Ishikawa (cell line): ENCODE measurements at regions not wholly inside any gene's neighbourhood (a gene's known extent, or its start where the extent isn't known, plus 50 kb on each side); places are given as distances from the start of the nearest gene placed in this dataset.

ENCODE experiments used
- CEBPB ChIP-seq: IDR thresholded peaks from 2 replicates; pipeline ENCODE4 v1.6.1; 2012
- CREB1 ChIP-seq: IDR thresholded peaks from 2 replicates; pipeline ENCODE4 v1.6.1; 2012; ENCODE audit warnings: low read depth
- EGR1 ChIP-seq: IDR thresholded peaks from 2 replicates; pipeline ENCODE4 v1.6.1; 2012
- EP300 ChIP-seq: IDR thresholded peaks from 2 replicates; pipeline ENCODE4 v1.6.1; 2012; ENCODE audit warnings: borderline replicate concordance
- FOXM1 ChIP-seq: IDR thresholded peaks from 2 replicates; pipeline ENCODE4 v1.6.1; 2012; ENCODE audit warnings: low read depth, borderline replicate concordance
- NFIC ChIP-seq: IDR thresholded peaks from 2 replicates; pipeline ENCODE4 v1.6.1; 2012
- RAD21 ChIP-seq: IDR thresholded peaks from 2 replicates; pipeline ENCODE4 v1.6.1; 2012; ENCODE audit warnings: low read depth
- TAF1 ChIP-seq: IDR thresholded peaks from 2 replicates; pipeline ENCODE4 v1.6.1; 2012; ENCODE audit warnings: low read depth, mild to moderate bottlenecking
- TCF12 ChIP-seq: IDR thresholded peaks from 2 replicates; pipeline ENCODE4 v1.6.1; 2012; ENCODE audit warnings: low read depth
- TEAD4 ChIP-seq: IDR thresholded peaks from 2 replicates; pipeline ENCODE4 v1.6.1; 2012
- YY1 ChIP-seq: IDR thresholded peaks from 2 replicates; pipeline ENCODE4 v1.6.1; 2012; ENCODE audit warnings: low read depth
- ZBTB7A ChIP-seq: IDR thresholded peaks from 2 replicates; pipeline ENCODE4 v1.6.1; 2012; ENCODE audit warnings: low read depth
- TF ChIP-seq, protein P1 (sequence below): IDR thresholded peaks from 2 replicates; pipeline ENCODE4 v1.6.1; 2012
- TF ChIP-seq, protein P2 (sequence below): IDR thresholded peaks from 2 replicates; pipeline ENCODE4 v1.6.1; 2012
- TF ChIP-seq, protein P3 (sequence below): IDR thresholded peaks from 2 replicates; pipeline ENCODE4 v1.6.1; 2012; ENCODE audit warnings: low read depth, mild to moderate bottlenecking

DNA sequence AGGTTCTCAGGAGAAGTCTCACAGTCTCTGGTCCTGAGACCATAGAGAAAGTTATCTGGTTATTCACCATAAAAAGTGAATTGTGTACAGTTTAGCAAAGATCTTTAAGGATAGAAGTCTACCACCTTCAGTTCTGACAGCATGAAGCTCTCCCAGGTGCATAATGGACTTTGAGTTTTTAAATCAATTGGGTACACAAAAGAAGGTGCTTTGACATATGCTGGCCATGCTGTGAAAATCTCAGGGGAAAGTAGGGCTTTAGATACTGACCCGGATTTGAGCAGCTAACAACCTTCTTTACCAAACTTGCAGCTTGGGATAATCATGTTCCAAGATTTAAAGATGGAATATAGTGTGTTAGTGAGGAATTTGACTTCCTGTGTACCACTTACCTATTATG, 264.2 kb downstream of the ZSWIM6 start:
- TF ChIP-seq RAD21 = no peak
- no peak for TF ChIP-seq EP300
- no peak for TF ChIP-seq TAF1
- no peak for TF ChIP-seq FOXM1
- TF ChIP-seq CREB1 = no peak
- TF ChIP-seq TEAD4 = no peak
- no peak for TF ChIP-seq TCF12
- TF ChIP-seq YY1 = no peak
- TF ChIP-seq NFIC = no peak
- TF ChIP-seq, protein P1, sequence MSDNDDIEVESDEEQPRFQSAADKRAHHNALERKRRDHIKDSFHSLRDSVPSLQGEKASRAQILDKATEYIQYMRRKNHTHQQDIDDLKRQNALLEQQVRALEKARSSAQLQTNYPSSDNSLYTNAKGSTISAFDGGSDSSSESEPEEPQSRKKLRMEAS = no peak
- no peak for TF ChIP-seq ZBTB7A
- TF ChIP-seq, protein P2, sequence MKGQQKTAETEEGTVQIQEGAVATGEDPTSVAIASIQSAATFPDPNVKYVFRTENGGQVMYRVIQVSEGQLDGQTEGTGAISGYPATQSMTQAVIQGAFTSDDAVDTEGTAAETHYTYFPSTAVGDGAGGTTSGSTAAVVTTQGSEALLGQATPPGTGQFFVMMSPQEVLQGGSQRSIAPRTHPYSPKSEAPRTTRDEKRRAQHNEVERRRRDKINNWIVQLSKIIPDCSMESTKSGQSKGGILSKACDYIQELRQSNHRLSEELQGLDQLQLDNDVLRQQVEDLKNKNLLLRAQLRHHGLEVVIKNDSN = no peak

DNA sequence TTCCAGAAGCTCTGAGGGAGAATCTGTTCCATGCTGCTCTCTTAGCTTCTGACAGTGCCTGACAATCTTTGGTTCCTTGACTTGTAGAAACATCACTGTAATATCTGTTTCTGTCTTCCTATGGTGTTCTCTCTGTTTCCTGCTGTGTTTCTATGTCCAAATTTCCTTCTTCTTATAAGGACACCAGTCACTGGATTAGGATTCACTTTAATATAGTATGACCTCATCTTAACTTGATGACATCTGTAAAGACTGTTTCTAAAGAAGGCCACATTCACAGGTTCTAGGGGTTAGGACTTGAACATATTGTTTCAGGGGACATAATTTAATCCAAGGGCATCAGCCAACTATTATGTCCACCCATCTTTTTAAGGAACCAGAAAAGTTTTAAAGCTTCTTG, 265.6 kb downstream of the ZSWIM6 start:
- TF ChIP-seq CREB1 (no peak), TEAD4 (no peak), RAD21 (no peak), TAF1 (no peak), ZBTB7A (no peak), TCF12 (no peak), CEBPB (no peak), EP300 (no peak), FOXM1 (no peak), EGR1 (no peak), NFIC (no peak), YY1 (no peak)
- TF ChIP-seq, protein P1 = no peak
- TF ChIP-seq, protein P3, sequence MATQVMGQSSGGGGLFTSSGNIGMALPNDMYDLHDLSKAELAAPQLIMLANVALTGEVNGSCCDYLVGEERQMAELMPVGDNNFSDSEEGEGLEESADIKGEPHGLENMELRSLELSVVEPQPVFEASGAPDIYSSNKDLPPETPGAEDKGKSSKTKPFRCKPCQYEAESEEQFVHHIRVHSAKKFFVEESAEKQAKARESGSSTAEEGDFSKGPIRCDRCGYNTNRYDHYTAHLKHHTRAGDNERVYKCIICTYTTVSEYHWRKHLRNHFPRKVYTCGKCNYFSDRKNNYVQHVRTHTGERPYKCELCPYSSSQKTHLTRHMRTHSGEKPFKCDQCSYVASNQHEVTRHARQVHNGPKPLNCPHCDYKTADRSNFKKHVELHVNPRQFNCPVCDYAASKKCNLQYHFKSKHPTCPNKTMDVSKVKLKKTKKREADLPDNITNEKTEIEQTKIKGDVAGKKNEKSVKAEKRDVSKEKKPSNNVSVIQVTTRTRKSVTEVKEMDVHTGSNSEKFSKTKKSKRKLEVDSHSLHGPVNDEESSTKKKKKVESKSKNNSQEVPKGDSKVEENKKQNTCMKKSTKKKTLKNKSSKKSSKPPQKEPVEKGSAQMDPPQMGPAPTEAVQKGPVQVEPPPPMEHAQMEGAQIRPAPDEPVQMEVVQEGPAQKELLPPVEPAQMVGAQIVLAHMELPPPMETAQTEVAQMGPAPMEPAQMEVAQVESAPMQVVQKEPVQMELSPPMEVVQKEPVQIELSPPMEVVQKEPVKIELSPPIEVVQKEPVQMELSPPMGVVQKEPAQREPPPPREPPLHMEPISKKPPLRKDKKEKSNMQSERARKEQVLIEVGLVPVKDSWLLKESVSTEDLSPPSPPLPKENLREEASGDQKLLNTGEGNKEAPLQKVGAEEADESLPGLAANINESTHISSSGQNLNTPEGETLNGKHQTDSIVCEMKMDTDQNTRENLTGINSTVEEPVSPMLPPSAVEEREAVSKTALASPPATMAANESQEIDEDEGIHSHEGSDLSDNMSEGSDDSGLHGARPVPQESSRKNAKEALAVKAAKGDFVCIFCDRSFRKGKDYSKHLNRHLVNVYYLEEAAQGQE = no peak
- TF ChIP-seq, protein P2 = no peak

DNA sequence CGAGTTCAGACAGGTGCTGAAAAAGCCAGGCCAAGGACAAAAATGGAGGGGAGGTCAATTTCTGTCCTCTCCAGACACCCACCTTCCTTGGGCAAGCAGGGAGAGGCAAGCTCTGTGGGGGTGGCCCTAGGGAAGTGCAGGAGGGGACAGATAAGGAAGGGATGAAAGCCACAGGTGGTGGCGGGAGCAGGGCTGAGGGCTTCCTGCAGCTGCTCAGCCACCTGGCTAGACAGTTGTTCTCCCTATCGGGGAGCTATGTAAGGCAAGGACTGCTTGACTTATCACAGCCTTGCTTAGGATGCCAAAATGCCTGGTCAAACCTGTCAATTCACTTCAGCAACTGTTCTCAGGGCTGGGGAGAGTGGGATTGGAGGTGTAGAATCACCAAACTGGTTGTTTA, 266.1 kb downstream of the ZSWIM6 start:
- TF ChIP-seq, protein P2 = no peak
- TF ChIP-seq EGR1 (no peak), TAF1 (no peak), YY1 (no peak), NFIC (no peak), TEAD4 (no peak), CEBPB (no peak), RAD21 (no peak), FOXM1 (no peak), TCF12 (no peak)
- TF ChIP-seq, protein P3 = no peak
- TF ChIP-seq, protein P1 = no peak

DNA sequence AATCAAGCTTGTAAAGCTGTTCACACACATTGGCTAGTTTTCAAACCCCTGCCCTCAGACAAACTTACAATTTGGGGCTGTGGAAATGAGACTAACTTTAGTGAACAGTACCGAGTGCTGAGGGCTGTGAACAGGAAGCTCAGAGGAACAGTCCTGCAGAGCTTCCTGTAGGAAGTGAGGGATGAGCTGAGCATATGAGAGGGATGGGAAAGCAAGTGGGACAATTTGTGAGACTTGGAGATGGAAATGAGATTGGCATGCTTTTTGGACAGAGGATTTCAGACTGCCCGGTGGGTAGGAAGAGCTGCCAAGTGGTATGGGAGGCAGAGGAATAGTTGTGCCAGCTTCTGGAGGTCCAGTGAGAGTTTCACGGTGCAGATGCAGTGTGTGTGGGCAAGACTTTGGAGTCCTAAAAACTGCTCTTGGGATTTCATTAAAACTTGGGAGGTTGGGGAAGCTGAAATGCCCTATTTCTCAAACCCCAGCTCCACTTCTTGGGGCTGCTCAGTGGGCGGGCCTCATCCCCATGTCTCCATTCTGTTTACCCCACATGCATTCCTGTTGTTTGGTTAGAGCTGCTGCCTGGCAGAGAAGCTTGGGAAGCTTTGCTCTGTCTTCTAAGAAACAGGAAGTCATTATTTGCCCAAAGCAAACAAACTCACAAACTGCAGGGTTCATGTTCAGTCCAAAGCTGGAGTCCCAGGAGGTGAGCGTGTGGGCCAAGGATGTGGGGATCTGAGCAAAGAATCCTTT, 267.5 kb downstream of the ZSWIM6 start:
- TF ChIP-seq TEAD4 = no peak
- TF ChIP-seq TAF1 = no peak
- TF ChIP-seq YY1 = no peak
- TF ChIP-seq, protein P1 = no peak
- TF ChIP-seq, protein P3 = no peak
- TF ChIP-seq CREB1 = no peak
- no peak for TF ChIP-seq EGR1
- TF ChIP-seq, protein P2 = no peak
- TF ChIP-seq NFIC = no peak
- no peak for TF ChIP-seq TCF12
- TF ChIP-seq ZBTB7A = no peak
